HUES64 (cell line): ENCODE measurements at regions not wholly inside any gene's neighbourhood (a gene's known extent, or its start where the extent isn't known, plus 50 kb on each side); places are given as distances from the start of the nearest gene placed in this dataset.

Experiments
- H3K27ac ChIP-seq: 2 replicates; pipeline ENCODE4 v1.7.0; 2013; ENCODE audit warnings: low read depth, low read length, inconsistent platforms
- H3K27me3 ChIP-seq: 2 replicates; pipeline ENCODE4 v1.6.1; 2013; ENCODE audit warnings: mild to moderate bottlenecking, low read length; ENCODE audit not compliant: insufficient read depth
- H3K36me3 ChIP-seq: 2 replicates; pipeline ENCODE4 v1.6.1; 2013; ENCODE audit warnings: mild to moderate bottlenecking, low read length; ENCODE audit not compliant: insufficient read depth
- H3K4me1 ChIP-seq: 2 replicates; pipeline ENCODE4 v1.6.1; 2013; ENCODE audit warnings: mild to moderate bottlenecking, low read length, moderate library complexity; ENCODE audit not compliant: insufficient read depth
- H3K4me3 ChIP-seq: 2 replicates; pipeline ENCODE4 v1.5.1; 2013; ENCODE audit warnings: mild to moderate bottlenecking, low read length, moderate library complexity
- H3K9ac ChIP-seq: 2 replicates; pipeline ENCODE4 v1.6.1; 2013; ENCODE audit warnings: mild to moderate bottlenecking, low read depth, low read length
- H3K9me3 ChIP-seq: 2 replicates; pipeline ENCODE4 v1.6.1; 2013; ENCODE audit warnings: low read depth, low read length; ENCODE audit not compliant: insufficient read depth
- WGBS: fragments of 150-250, 120-280 bp; methylation state at CpG from one replicate; pipeline ENCODE4 v1.1.7; 2013; ENCODE audit warnings: missing lambda C conversion rate; 5-methylcytosine and 5-hydroxymethylcytosine counted together

GRCh38 chr5:176711883-176712282 is 64.6 kb downstream of the TSPAN17 start:
- Histone ChIP-seq H3K27ac (no peak overlapping the region), H3K9me3 (peaks cover 5% of the 10 kb centered on the region), H3K4me3 (no peak overlapping the region), H3K27me3 (no peaks in the 10 kb centered on the region), H3K36me3 (no peaks in the 10 kb centered on the region), H3K4me1 (peaks cover 13% of the 10 kb centered on the region), H3K9ac (no peak overlapping the region)
- WGBS = 28% methylated on average over 7 of the region's 7 CpGs

GRCh38 chr5:176712546-176713304 is 65.4 kb downstream of the TSPAN17 start:
- H3K27me3 ChIP-seq = no peaks in the 10 kb centered on the region
- peaks cover 5% of the 10 kb centered on the region for H3K9me3 ChIP-seq
- WGBS = 32% methylated on average over 16 of the region's 17 CpGs
- H3K4me1 ChIP-seq = peaks cover 13% of the 10 kb centered on the region
- no peak overlapping the region for H3K27ac ChIP-seq
- H3K36me3 ChIP-seq = no peaks in the 10 kb centered on the region
- no peak overlapping the region for H3K9ac ChIP-seq
- no peak overlapping the region for H3K4me3 ChIP-seq

GRCh38 chr5:176713409-176713808 is 66.1 kb downstream of the TSPAN17 start:
- no peak overlapping the region for H3K27ac ChIP-seq
- H3K4me1 ChIP-seq = peaks cover 13% of the 10 kb centered on the region
- no peaks in the 10 kb centered on the region for H3K36me3 ChIP-seq
- no peak overlapping the region for H3K4me3 ChIP-seq
- no peaks in the 10 kb centered on the region for H3K27me3 ChIP-seq
- no peak overlapping the region for H3K9ac ChIP-seq
- WGBS = 85% methylated on average over 5 of the region's 6 CpGs
- H3K9me3 ChIP-seq = peaks cover 5% of the 10 kb centered on the region

- no peaks in the 10 kb centered on the region for H3K27me3 ChIP-seq
- WGBS = 86% methylated on average over 4 of the region's 4 CpGs
- no peak overlapping the region for H3K27ac ChIP-seq
These were observed 66.8 kb downstream of the TSPAN17 start for GRCh38 chr5:176714067-176714466.

GRCh38 chr5:176716320-176716719 is 69.0 kb downstream of the TSPAN17 start:
- H3K27me3 ChIP-seq = no peaks in the 10 kb centered on the region; the same call in 1 of the 2 replicates
- no peak overlapping the region for H3K4me3 ChIP-seq
- no peaks in the 10 kb centered on the region for H3K36me3 ChIP-seq
- H3K27ac ChIP-seq = no peak overlapping the region
- 84% methylated on average over 4 of the region's 4 CpGs for WGBS
- H3K9me3 ChIP-seq = peaks cover 5% of the 10 kb centered on the region
- H3K4me1 ChIP-seq = peaks cover 13% of the 10 kb centered on the region
- no peak overlapping the region for H3K9ac ChIP-seq

More at GRCh38 chr5:176714067-176714466, 66.8 kb downstream of the TSPAN17 start:
- H3K36me3 ChIP-seq = no peaks in the 10 kb centered on the region
- no peak overlapping the region for H3K4me3 ChIP-seq
- peaks cover 13% of the 10 kb centered on the region for H3K4me1 ChIP-seq
- H3K9me3 ChIP-seq = peaks cover 5% of the 10 kb centered on the region
- H3K9ac ChIP-seq = no peak overlapping the region

GRCh38 chr5:176719113-176719739 is 71.9 kb downstream of the TSPAN17 start:
- Histone ChIP-seq H3K4me3 (no peak overlapping the region), H3K9ac (no peak overlapping the region), H3K4me1 (0 out of 2 replicates have a peak, but pooled peaks cover 4% of the 10 kb centered on the region), H3K9me3 (no peaks in the 10 kb centered on the region), H3K36me3 (no peaks in the 10 kb centered on the region), H3K27me3 (no peaks in the 10 kb centered on the region; the same call in 1 of the 2 replicates), H3K27ac (no peak overlapping the region)
- 68% methylated on average over 14 of the region's 14 CpGs for WGBS

- no peaks in the 10 kb centered on the region for H3K36me3 ChIP-seq
- no peak overlapping the region for H3K27ac ChIP-seq
- H3K9ac ChIP-seq = no peak overlapping the region
- no peaks in the 10 kb centered on the region for H3K9me3 ChIP-seq
- no peaks in the 10 kb centered on the region; the same call in none of the 2 replicates for H3K27me3 ChIP-seq
- no peak overlapping the region for H3K4me3 ChIP-seq
- WGBS = 85% methylated on average over 10 of the region's 10 CpGs
- H3K4me1 ChIP-seq = peaks cover 21% of the 10 kb centered on the region; the same call in 1 of the 2 replicates
These were observed 74.2 kb downstream of the TSPAN17 start for GRCh38 chr5:176721509-176721908.

GRCh38 chr5:176722757-176723156 is 75.5 kb downstream of the TSPAN17 start:
- no peaks in the 10 kb centered on the region for H3K36me3 ChIP-seq
- H3K27ac ChIP-seq = no peak overlapping the region
- no peak overlapping the region for H3K4me3 ChIP-seq
- no peak overlapping the region for H3K9ac ChIP-seq
- no peaks in the 10 kb centered on the region; the same call in none of the 2 replicates for H3K27me3 ChIP-seq
- H3K9me3 ChIP-seq = no peaks in the 10 kb centered on the region
- WGBS = 78% methylated on average over 10 of the region's 10 CpGs
- peaks cover 21% of the 10 kb centered on the region; the same call in 1 of the 2 replicates for H3K4me1 ChIP-seq

- H3K36me3 ChIP-seq = no peaks in the 10 kb centered on the region
- H3K4me3 ChIP-seq = no peak overlapping the region
- 73% methylated on average over 3 of the region's 3 CpGs for WGBS
- H3K9ac ChIP-seq = no peak overlapping the region
- H3K27me3 ChIP-seq = no peaks in the 10 kb centered on the region; the same call in none of the 2 replicates
- peaks cover 21% of the 10 kb centered on the region; the same call in 1 of the 2 replicates for H3K4me1 ChIP-seq
- no peak overlapping the region for H3K27ac ChIP-seq
- no peaks in the 10 kb centered on the region for H3K9me3 ChIP-seq
These were observed 76.2 kb downstream of the TSPAN17 start for GRCh38 chr5:176723440-176723839.

GRCh38 chr5:176724472-176724871 is 77.2 kb downstream of the TSPAN17 start:
- Histone ChIP-seq H3K27me3 (no peaks in the 10 kb centered on the region; the same call in none of the 2 replicates), H3K27ac (no peak overlapping the region)
- WGBS = 75% methylated on average over 8 of the region's 8 CpGs

More at GRCh38 chr5:176724472-176724871, 77.2 kb downstream of the TSPAN17 start:
- H3K9ac ChIP-seq = no peak overlapping the region
- H3K4me1 ChIP-seq = peaks cover 21% of the 10 kb centered on the region; the same call in 1 of the 2 replicates
- H3K4me3 ChIP-seq = no peak overlapping the region
- no peaks in the 10 kb centered on the region for H3K36me3 ChIP-seq
- no peaks in the 10 kb centered on the region for H3K9me3 ChIP-seq
